ENCODE measurements at regions not wholly inside any gene's neighbourhood (a gene's known extent, or its start where the extent isn't known, plus 50 kb on each side); places are given as distances from the start of the nearest gene placed in this dataset.

DNA sequence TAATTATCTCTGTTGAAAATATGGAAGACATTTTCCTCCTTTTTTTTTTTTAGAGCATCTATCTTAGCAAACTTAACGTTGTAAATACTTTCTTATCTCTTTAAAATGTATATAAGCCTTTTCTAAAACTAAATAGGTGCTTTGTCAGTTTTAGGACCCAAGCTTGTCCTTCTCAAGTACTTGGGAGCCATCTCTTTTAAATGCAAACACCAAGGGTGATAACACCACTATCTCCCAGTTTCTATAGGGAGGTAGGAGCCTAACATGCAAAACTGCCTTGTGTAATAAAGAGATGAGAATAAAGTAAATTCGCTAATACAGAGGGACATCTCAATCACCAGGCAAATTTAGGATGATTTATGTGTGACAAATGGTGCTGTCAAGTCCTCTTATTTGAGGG, 157.0 kb upstream of the FAM83B start:
- Histone ChIP-seq H2AFZ (ENCODE audit: low read depth, low read length) (no peak overlapping the region), H3K4me1 (replicated peaks in 1 of 2; ENCODE audit: control insufficient read depth in 2 of 2, insufficient read depth in 2 of 2, low read length in 2 of 2) (no peaks in the 10 kb centered on the region), H3K27ac (ENCODE audit: extremely low read depth, low read depth, low read length) (no peak overlapping the region), H3K9me1 (ENCODE audit: control insufficient read depth, insufficient read depth, low read length) (no peaks in the 10 kb centered on the region), H3K9me3 (replicated peaks; ENCODE audit: control insufficient read depth, insufficient read depth, low read depth, low read length) (no peaks in the 10 kb centered on the region), H3K36me3 (ENCODE audit: control insufficient read depth, insufficient read depth, low read length) (no peaks in the 10 kb centered on the region), H3K9ac (ENCODE audit: insufficient read depth in 1 of 2, low read depth in 2 of 2, low read length in 2 of 2) (no peak overlapping the region), H3K4me2 (ENCODE audit: insufficient read depth, low read length) (no peak overlapping the region), H3K4me3 (no peak overlapping the region), H3K79me2 (ENCODE audit: control insufficient read depth, insufficient read depth, low read length) (no peaks in the 10 kb centered on the region), H3K27me3 (ENCODE audit: control insufficient read depth in 2 of 2, insufficient read depth in 2 of 2, low read length in 2 of 2) (no peaks in the 10 kb centered on the region), H4K20me1 (replicated peaks; ENCODE audit: control insufficient read depth, insufficient read depth, low read length) (no peaks in the 10 kb centered on the region)
- no TSS peak for BruUV-seq (replicated peaks)
- intact Hi-C loops (cut with micrococcal nuclease) = no loop called here
- in situ Hi-C loops (cut with MboI) = no loop called here
- ChIA-PET CTCF (ENCODE audit: low intra/inter-chr PET ratio) (no interaction called here), POLR2A (no interaction called here)
- TF ChIP-seq NBN (IDR thresholded peaks at IDR 0.05; ENCODE audit: low read depth) = no peak
- TF ChIP-seq, protein P1, sequence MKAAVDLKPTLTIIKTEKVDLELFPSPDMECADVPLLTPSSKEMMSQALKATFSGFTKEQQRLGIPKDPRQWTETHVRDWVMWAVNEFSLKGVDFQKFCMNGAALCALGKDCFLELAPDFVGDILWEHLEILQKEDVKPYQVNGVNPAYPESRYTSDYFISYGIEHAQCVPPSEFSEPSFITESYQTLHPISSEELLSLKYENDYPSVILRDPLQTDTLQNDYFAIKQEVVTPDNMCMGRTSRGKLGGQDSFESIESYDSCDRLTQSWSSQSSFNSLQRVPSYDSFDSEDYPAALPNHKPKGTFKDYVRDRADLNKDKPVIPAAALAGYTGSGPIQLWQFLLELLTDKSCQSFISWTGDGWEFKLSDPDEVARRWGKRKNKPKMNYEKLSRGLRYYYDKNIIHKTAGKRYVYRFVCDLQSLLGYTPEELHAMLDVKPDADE (conservative IDR thresholded peaks at IDR 0.05; ENCODE audit: control insufficient read depth, low read depth, low read length) = no peak
- TF ChIP-seq ETS2 (tag; IDR thresholded peaks at IDR 0.05; ENCODE audit: borderline replicate concordance, poor library complexity, severe bottlenecking) = no peak
- TF ChIP-seq, protein P2, sequence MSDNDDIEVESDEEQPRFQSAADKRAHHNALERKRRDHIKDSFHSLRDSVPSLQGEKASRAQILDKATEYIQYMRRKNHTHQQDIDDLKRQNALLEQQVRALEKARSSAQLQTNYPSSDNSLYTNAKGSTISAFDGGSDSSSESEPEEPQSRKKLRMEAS (CRISPR knock-in tag; IDR thresholded peaks at IDR 0.05) = no peak
- WGBS (ENCODE audit: insufficient coverage, low coverage, missing lambda C conversion rate) = 7% methylated on average over 2 of the region's 2 CpGs
- DNase-seq (ENCODE audit: extremely low read depth in 1 of 4, low spot score in 3 of 4) (no peak), ATAC-seq (no peak), FAIRE-seq (no peak)

DNA sequence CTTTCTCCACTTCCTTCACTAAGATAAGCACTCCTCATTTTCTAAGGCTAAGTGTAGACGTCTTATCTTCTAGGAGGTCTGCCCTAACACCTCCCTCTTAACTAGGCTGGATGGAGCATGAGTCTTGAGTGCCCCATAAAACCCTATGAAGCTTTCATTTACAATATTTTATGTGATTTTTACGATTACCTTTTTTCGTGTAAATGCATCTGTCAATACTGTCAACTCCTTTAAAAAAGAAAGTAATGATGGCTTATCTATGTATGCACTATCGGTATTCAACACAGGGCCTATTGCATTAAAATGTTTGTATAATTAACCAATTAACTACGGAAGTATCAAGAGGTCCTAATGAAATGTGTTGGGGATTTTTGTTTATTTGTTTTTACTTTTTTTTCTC, 156.0 kb upstream of the FAM83B start:
- no peaks in the 10 kb centered on the region for H3K9me3 ChIP-seq (replicated peaks; ENCODE audit: control insufficient read depth, insufficient read depth, low read depth, low read length)
- H3K27ac ChIP-seq (ENCODE audit: extremely low read depth, low read depth, low read length) = no peak overlapping the region
- H2AFZ ChIP-seq (ENCODE audit: low read depth, low read length) = no peak overlapping the region
- DNase-seq (ENCODE audit: extremely low read depth in 1 of 4, low spot score in 3 of 4) = no peak
- H3K4me2 ChIP-seq (ENCODE audit: insufficient read depth, low read length) = no peak overlapping the region
- H3K36me3 ChIP-seq (ENCODE audit: control insufficient read depth, insufficient read depth, low read length) = no peaks in the 10 kb centered on the region
- H3K4me3 ChIP-seq = no peak overlapping the region
- no peaks in the 10 kb centered on the region for H3K79me2 ChIP-seq (ENCODE audit: control insufficient read depth, insufficient read depth, low read length)
- in situ Hi-C loops (cut with MboI) = no loop called here
- H3K9me1 ChIP-seq (ENCODE audit: control insufficient read depth, insufficient read depth, low read length) = no peaks in the 10 kb centered on the region
- H3K4me1 ChIP-seq (replicated peaks in 1 of 2; ENCODE audit: control insufficient read depth in 2 of 2, insufficient read depth in 2 of 2, low read length in 2 of 2) = no peaks in the 10 kb centered on the region
- no peak for ATAC-seq
- intact Hi-C loops (cut with micrococcal nuclease) = no loop called here
- H3K27me3 ChIP-seq (ENCODE audit: control insufficient read depth in 2 of 2, insufficient read depth in 2 of 2, low read length in 2 of 2) = no peaks in the 10 kb centered on the region
- H3K9ac ChIP-seq (ENCODE audit: insufficient read depth in 1 of 2, low read depth in 2 of 2, low read length in 2 of 2) = no peak overlapping the region
- POLR2A ChIA-PET = no interaction called here
- H4K20me1 ChIP-seq (replicated peaks; ENCODE audit: control insufficient read depth, insufficient read depth, low read length) = no peaks in the 10 kb centered on the region
- no peak for FAIRE-seq
- 0% methylated on average over 5 of the region's 5 CpGs for WGBS (ENCODE audit: insufficient coverage, low coverage, missing lambda C conversion rate)
- CTCF ChIA-PET (ENCODE audit: low intra/inter-chr PET ratio) = no interaction called here
- no TSS peak for BruUV-seq (replicated peaks)
- TF ChIP-seq ZNF197 (CRISPR knock-in tag; IDR thresholded peaks at IDR 0.05; ENCODE audit: low read depth) = no peak
- no peak for TF ChIP-seq MEIS2 (IDR thresholded peaks at IDR 0.05; ENCODE audit: partially characterized antibody)
